ENCODE measurements at regions not wholly inside any gene's neighbourhood (a gene's known extent, or its start where the extent isn't known, plus 50 kb on each side); places are given as distances from the start of the nearest gene placed in this dataset.

DNA sequence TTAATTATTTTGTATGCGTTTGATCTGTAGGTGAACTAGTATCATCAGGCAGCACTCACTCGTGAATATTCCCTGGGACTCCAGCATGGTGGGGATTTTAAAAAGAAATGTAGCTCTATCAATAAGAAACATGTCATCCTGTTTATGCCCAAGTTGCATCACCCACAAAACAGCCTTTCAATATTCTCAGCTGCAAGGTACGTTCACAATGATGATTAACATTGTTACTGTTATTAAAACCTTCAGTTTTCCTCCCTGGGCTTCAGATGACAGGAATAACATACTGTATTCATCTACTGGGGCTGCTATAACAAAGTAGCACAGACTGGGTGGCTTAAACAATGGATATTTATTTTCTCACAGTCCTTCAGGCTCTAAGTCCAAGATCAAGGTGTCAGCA is 87.9 kb upstream of the KLHL29 start:
- Histone ChIP-seq H3K18ac (ENCODE audit: low read depth, low read length) (no peak overlapping the region), H3K36me3 (ENCODE audit: control insufficient read depth, insufficient read depth, low read length) (no peaks in the 10 kb centered on the region), H3K4me1 (ENCODE audit: control insufficient read depth, insufficient read depth, low read length) (peaks cover 1% of the 10 kb centered on the region; the same call in 1 of the 2 replicates), H3K9ac (ENCODE audit: low read depth, low read length) (no peak overlapping the region), H2AK9ac (replicated peaks; ENCODE audit: low read depth, low read length, poor library complexity) (no peak overlapping the region), H2BK15ac (ENCODE audit: low read depth, low read length) (no peak overlapping the region), H4K8ac (ENCODE audit: low read depth in 2 of 2, low read length in 2 of 2) (no peak overlapping the region), H4K5ac (ENCODE audit: low read depth, low read length) (no peak overlapping the region), H4K20me1 (ENCODE audit: insufficient read depth, low read length) (no peaks in the 10 kb centered on the region), H3K9me3 (ENCODE audit: control insufficient read depth, insufficient read depth, low read length) (no peaks in the 10 kb centered on the region), H2AFZ (replicated peaks; ENCODE audit: low read length, poor library complexity) (no peak overlapping the region), H3K27ac (ENCODE audit: insufficient read depth, low read length) (no peak overlapping the region), H3K27me3 (ENCODE audit: control insufficient read depth, insufficient read depth, low read length) (peaks cover 9% of the 10 kb centered on the region), H2BK20ac (ENCODE audit: low read depth, low read length) (no peak overlapping the region), H3K4ac (ENCODE audit: low read depth, low read length) (no peak overlapping the region), H3K79me1 (ENCODE audit: low read depth in 1 of 2, low read length in 2 of 2) (no peaks in the 10 kb centered on the region), H2BK120ac (ENCODE audit: low read depth, low read length) (no peak overlapping the region), H3K14ac (replicated peaks; ENCODE audit: low read depth, low read length) (no peak overlapping the region), H4K91ac (ENCODE audit: insufficient read depth, low read depth, low read length) (no peak overlapping the region), H2BK5ac (ENCODE audit: low read depth, low read length, poor library complexity, severe bottlenecking) (no peak overlapping the region), H3K4me3 (ENCODE audit: insufficient read depth, low read depth, low read length) (no peak overlapping the region), H2AK5ac (ENCODE audit: low read depth, low read length) (no peak overlapping the region), H3K56ac (ENCODE audit: extremely low read depth, insufficient read depth, low read length) (no peak overlapping the region), H3K23ac (ENCODE audit: low read depth, low read length) (no peak overlapping the region), H3K9me1 (ENCODE audit: insufficient read depth, low read length) (peaks cover 4% of the 10 kb centered on the region; the same call in 1 of the 2 replicates), H3K4me2 (ENCODE audit: low read depth, low read length) (no peak overlapping the region)
- no peak for TF ChIP-seq RCOR1 (IDR thresholded peaks at IDR 0.05; ENCODE audit: insufficient replicate concordance, low read length)
- TF ChIP-seq, protein P1, sequence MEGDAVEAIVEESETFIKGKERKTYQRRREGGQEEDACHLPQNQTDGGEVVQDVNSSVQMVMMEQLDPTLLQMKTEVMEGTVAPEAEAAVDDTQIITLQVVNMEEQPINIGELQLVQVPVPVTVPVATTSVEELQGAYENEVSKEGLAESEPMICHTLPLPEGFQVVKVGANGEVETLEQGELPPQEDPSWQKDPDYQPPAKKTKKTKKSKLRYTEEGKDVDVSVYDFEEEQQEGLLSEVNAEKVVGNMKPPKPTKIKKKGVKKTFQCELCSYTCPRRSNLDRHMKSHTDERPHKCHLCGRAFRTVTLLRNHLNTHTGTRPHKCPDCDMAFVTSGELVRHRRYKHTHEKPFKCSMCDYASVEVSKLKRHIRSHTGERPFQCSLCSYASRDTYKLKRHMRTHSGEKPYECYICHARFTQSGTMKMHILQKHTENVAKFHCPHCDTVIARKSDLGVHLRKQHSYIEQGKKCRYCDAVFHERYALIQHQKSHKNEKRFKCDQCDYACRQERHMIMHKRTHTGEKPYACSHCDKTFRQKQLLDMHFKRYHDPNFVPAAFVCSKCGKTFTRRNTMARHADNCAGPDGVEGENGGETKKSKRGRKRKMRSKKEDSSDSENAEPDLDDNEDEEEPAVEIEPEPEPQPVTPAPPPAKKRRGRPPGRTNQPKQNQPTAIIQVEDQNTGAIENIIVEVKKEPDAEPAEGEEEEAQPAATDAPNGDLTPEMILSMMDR (conservative IDR thresholded peaks at IDR 0.05; ENCODE audit: low read depth, low read length) = no peak
- no peak for TF ChIP-seq FOS (IDR thresholded peaks at IDR 0.05; ENCODE audit: low read depth, low read length)
- TF ChIP-seq, protein P2, sequence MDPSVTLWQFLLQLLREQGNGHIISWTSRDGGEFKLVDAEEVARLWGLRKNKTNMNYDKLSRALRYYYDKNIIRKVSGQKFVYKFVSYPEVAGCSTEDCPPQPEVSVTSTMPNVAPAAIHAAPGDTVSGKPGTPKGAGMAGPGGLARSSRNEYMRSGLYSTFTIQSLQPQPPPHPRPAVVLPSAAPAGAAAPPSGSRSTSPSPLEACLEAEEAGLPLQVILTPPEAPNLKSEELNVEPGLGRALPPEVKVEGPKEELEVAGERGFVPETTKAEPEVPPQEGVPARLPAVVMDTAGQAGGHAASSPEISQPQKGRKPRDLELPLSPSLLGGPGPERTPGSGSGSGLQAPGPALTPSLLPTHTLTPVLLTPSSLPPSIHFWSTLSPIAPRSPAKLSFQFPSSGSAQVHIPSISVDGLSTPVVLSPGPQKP (IDR thresholded peaks at IDR 0.05; ENCODE audit: borderline replicate concordance, low read depth, low read length) = no peak
- TF ChIP-seq MAFK (IDR thresholded peaks at IDR 0.05; ENCODE audit: low read depth, low read length) = no peak
- no peak for TF ChIP-seq CEBPB (IDR thresholded peaks at IDR 0.05; ENCODE audit: low read depth, low read length)
- TF ChIP-seq, protein P3, sequence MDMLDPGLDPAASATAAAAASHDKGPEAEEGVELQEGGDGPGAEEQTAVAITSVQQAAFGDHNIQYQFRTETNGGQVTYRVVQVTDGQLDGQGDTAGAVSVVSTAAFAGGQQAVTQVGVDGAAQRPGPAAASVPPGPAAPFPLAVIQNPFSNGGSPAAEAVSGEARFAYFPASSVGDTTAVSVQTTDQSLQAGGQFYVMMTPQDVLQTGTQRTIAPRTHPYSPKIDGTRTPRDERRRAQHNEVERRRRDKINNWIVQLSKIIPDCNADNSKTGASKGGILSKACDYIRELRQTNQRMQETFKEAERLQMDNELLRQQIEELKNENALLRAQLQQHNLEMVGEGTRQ (IDR thresholded peaks at IDR 0.05; ENCODE audit: low read depth, low read length) = no peak
- TF ChIP-seq CHD1 (IDR thresholded peaks at IDR 0.05; ENCODE audit: low read depth, low read length) = no peak
- no peak for TF ChIP-seq SMC3 (IDR thresholded peaks at IDR 0.05; ENCODE audit: low read depth, low read length)
- ChIA-PET CTCF (no interaction called here), POLR2A (ENCODE audit: unreplicated experiment) (no interaction called here)
- no TSS peak for BruUV-seq (replicated peaks)
- intact Hi-C loops (cut with micrococcal nuclease) = no loop called here
- dilution Hi-C loops (cut with HindIII; ENCODE audit: low sequenced_read_pairs, unreplicated experiment) = no loop called here
- no CpG with 5 or more reads among the region's 3 CpGs for WGBS, 2 experiments (ENCODE audit: extremely low coverage in 2 of 2, insufficient read length in 1 of 2)
- in situ Hi-C loops (cut with MboI; ENCODE audit: low sequenced_read_pairs) = no loop called here
- DNase-seq (no peak), ATAC-seq (ENCODE audit: low read depth) (no peak)

All from IMR-90 (cell line).